ENCODE measurements at regions not wholly inside any gene's neighbourhood (a gene's known extent, or its start where the extent isn't known, plus 50 kb on each side); places are given as distances from the start of the nearest gene placed in this dataset.
"Not testable (repeated sequence)": the region's sequence is repeated elsewhere in the genome, so short reads cannot be mapped to it uniquely, and the experiment has no call there.

DNA sequence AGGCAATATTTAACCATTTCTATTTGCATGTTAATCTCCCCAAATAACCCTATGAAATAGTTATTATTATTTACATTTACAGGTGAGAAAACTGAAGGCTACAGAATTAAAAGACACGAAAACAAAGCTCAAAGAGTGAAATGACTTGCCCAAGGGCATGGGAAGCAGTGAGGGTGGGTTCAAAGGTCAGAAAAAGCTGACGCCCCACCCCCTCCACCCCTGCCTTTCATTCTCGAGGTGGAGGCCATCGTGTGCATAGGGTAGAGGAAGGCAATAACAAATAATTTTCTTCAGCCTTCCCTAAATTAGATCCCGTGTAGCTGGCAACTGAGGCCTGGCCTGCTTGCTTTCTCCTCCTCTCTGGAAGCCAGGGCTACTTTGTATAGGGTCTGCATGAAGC, 56.1 kb upstream of the RBFOX2 start:
- Histone ChIP-seq H3K4me3 (no peak overlapping the region), H3K36me3 (no peaks in the 10 kb centered on the region), H3K4me1 (no peaks in the 10 kb centered on the region), H3K27me3 (no peaks in the 10 kb centered on the region), H3K9me3 (no peaks in the 10 kb centered on the region), H3K27ac (no peak overlapping the region)
- DNase-seq (ENCODE audit: extremely low spot score in 2 of 2), result no peak
- intact Hi-C loops (cut with DNase I), result no loop called here
- TF ChIP-seq, protein P1, sequence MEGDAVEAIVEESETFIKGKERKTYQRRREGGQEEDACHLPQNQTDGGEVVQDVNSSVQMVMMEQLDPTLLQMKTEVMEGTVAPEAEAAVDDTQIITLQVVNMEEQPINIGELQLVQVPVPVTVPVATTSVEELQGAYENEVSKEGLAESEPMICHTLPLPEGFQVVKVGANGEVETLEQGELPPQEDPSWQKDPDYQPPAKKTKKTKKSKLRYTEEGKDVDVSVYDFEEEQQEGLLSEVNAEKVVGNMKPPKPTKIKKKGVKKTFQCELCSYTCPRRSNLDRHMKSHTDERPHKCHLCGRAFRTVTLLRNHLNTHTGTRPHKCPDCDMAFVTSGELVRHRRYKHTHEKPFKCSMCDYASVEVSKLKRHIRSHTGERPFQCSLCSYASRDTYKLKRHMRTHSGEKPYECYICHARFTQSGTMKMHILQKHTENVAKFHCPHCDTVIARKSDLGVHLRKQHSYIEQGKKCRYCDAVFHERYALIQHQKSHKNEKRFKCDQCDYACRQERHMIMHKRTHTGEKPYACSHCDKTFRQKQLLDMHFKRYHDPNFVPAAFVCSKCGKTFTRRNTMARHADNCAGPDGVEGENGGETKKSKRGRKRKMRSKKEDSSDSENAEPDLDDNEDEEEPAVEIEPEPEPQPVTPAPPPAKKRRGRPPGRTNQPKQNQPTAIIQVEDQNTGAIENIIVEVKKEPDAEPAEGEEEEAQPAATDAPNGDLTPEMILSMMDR (IDR thresholded peaks at IDR 0.05), result no peak
- TF ChIP-seq POLR2AphosphoS5 (IDR thresholded peaks at IDR 0.05; ENCODE audit: insufficient read depth in 1 of 2, low read depth in 1 of 2), result no peak
- no peak for TF ChIP-seq POLR2A (IDR thresholded peaks at IDR 0.05)

GRCh38 chr22:36083056-36083455, 54.4 kb upstream of the RBFOX2 start:
- intact Hi-C loops (cut with DNase I), result no loop called here
- no peak overlapping the region for H3K27ac ChIP-seq
- TF ChIP-seq, protein P1 (IDR thresholded peaks at IDR 0.05), result no peak
- TF ChIP-seq POLR2AphosphoS5 (IDR thresholded peaks at IDR 0.05; ENCODE audit: insufficient read depth in 1 of 2, low read depth in 1 of 2), result no peak
- no peak for TF ChIP-seq POLR2A (IDR thresholded peaks at IDR 0.05)
- DNase-seq (ENCODE audit: extremely low spot score in 2 of 2), result no peak
- no peaks in the 10 kb centered on the region for H3K36me3 ChIP-seq
- no peaks in the 10 kb centered on the region for H3K4me1 ChIP-seq
- H3K9me3 ChIP-seq, result no peaks in the 10 kb centered on the region
- H3K4me3 ChIP-seq, result no peak overlapping the region
- no peaks in the 10 kb centered on the region for H3K27me3 ChIP-seq

GRCh38 chr22:36081023-36081431, 52.4 kb upstream of the RBFOX2 start:
- H3K4me3 ChIP-seq, result no peak overlapping the region
- no peaks in the 10 kb centered on the region for H3K4me1 ChIP-seq
- TF ChIP-seq, protein P1 (IDR thresholded peaks at IDR 0.05), result no peak
- TF ChIP-seq POLR2A (IDR thresholded peaks at IDR 0.05), result no peak
- peak; percentile 22 to 48 for TF ChIP-seq POLR2AphosphoS5 (IDR thresholded peaks at IDR 0.05; ENCODE audit: insufficient read depth in 1 of 2, low read depth in 1 of 2)
- intact Hi-C loops (cut with DNase I), result no loop called here
- no peaks in the 10 kb centered on the region for H3K9me3 ChIP-seq
- H3K27me3 ChIP-seq, result no peaks in the 10 kb centered on the region
- H3K27ac ChIP-seq, result peak overlapping the region; percentile 42
- H3K36me3 ChIP-seq, result no peaks in the 10 kb centered on the region
- peak in 1 of 2 donors; percentile 91 for DNase-seq (ENCODE audit: extremely low spot score in 2 of 2)

DNA sequence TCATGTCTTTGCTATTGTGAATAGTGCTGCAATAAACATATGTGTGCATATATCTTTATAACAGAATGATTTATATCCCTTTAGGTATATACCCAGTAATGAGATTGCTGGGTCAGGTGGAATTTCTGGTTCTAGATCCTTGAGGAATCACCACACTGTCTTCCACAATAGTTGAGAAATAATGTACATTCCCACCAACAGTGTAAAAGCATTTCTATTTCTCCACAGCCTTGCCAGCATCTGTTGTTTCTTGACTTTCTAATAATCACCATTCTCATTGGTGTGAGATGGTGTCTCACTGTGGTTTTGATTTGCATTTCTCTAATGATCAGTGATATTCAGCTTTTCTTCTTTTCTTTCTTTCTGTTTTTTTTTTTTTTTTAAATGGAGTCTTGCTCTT, 51.7 kb upstream of the RBFOX2 start:
- H3K36me3 ChIP-seq, result not testable (repeated sequence)

DNA sequence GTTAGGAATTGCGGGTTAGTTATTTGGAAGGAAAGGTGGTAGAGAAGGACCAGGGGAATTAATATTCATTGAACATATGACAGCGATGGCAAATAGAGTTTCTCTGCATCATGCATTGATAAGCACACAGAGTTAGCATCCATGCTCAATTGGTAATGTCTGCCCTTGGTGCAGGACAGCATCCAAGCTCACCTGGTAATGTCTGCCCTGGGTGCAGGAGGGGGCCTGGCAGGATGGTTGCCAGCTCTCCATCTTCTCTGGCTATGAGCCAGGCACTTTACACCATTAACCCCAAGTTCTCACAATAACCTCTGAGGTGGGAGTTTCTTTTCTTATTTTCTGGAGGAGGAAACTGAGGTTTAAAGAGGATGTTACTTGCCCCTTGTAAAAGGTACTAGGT, 50.4 kb upstream of the RBFOX2 start:
- H3K9me3 ChIP-seq, result no peaks in the 10 kb centered on the region
- H3K4me1 ChIP-seq, result no peaks in the 10 kb centered on the region
- intact Hi-C loops (cut with DNase I), result no loop called here
- no peak overlapping the region for H3K27ac ChIP-seq
- TF ChIP-seq POLR2A (IDR thresholded peaks at IDR 0.05) (no peak), POLR2AphosphoS5 (IDR thresholded peaks at IDR 0.05; ENCODE audit: insufficient read depth in 1 of 2, low read depth in 1 of 2) (no peak)
- TF ChIP-seq, protein P1 (IDR thresholded peaks at IDR 0.05), result no peak
- H3K36me3 ChIP-seq, result no peaks in the 10 kb centered on the region
- no peak overlapping the region for H3K4me3 ChIP-seq
- DNase-seq (ENCODE audit: extremely low spot score in 2 of 2), result no peak
- H3K27me3 ChIP-seq, result no peaks in the 10 kb centered on the region

More for the DNA sequence above, 51.7 kb upstream of the RBFOX2 start:
- H3K4me3 ChIP-seq; H3K27me3 ChIP-seq; H3K27ac ChIP-seq; intact Hi-C loops (cut with DNase I); H3K4me1 ChIP-seq; H3K9me3 ChIP-seq; DNase-seq (ENCODE audit: extremely low spot score in 2 of 2): not testable (repeated sequence)

Data from vagina (tissue), 2 donors.